HCT116 (cell line): ENCODE measurements at regions not wholly inside any gene's neighbourhood (a gene's known extent, or its start where the extent isn't known, plus 50 kb on each side); places are given as distances from the start of the nearest gene placed in this dataset.

Experiments used
- POLR2AphosphoS5 ChIP-seq: IDR thresholded peaks from 2 replicates; pipeline ENCODE4 v1.6.1; 2011; ENCODE audit warnings: mild to moderate bottlenecking, low read depth, low read length, moderate library complexity
- TF ChIP-seq, protein P1 (sequence below), 3 experiments: fragments of 200-600 bp in 1 of 3; sonication (generic) in 1 of 3; IDR thresholded peaks in 2 of 3; conservative IDR thresholded peaks in 1 of 3; 2 replicates each; pipeline ENCODE4 v1.5.1; 2012 to 2017; ENCODE audit warnings: low read depth in 2 of 3, low read length in 2 of 3, antibody characterized with exemption in 1 of 3, borderline replicate concordance in 1 of 3, control low read depth in 1 of 3, mild to moderate bottlenecking in 1 of 3, mixed read lengths in 1 of 3, mixed run types in 1 of 3, moderate library complexity in 1 of 3; ENCODE audit not compliant: insufficient read depth in 1 of 3

DNA sequence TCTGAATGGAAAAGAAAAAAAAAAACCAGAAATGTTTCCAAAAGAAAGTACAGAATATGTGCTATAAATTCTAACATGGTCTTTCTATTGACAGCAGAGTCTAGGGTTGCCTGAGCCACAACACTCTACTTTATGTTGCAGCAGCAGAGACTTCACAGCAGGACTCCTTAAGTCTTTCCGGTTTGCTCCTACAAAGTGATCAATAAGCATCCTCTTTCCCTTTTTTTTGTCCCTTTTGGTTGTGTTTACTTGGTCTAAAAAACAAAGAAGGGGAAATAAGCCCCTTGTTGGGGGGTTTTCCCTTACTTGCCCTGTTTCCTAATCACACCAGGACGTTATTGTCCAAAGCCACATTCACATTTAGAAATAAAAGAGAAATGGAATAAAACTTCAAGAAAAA lies 163.1 kb upstream of the MPPED2 start:
- TF ChIP-seq POLR2AphosphoS5 = no peak
- TF ChIP-seq, protein P1, sequence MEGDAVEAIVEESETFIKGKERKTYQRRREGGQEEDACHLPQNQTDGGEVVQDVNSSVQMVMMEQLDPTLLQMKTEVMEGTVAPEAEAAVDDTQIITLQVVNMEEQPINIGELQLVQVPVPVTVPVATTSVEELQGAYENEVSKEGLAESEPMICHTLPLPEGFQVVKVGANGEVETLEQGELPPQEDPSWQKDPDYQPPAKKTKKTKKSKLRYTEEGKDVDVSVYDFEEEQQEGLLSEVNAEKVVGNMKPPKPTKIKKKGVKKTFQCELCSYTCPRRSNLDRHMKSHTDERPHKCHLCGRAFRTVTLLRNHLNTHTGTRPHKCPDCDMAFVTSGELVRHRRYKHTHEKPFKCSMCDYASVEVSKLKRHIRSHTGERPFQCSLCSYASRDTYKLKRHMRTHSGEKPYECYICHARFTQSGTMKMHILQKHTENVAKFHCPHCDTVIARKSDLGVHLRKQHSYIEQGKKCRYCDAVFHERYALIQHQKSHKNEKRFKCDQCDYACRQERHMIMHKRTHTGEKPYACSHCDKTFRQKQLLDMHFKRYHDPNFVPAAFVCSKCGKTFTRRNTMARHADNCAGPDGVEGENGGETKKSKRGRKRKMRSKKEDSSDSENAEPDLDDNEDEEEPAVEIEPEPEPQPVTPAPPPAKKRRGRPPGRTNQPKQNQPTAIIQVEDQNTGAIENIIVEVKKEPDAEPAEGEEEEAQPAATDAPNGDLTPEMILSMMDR (IDR thresholded peaks at IDR 0.05 in 2 of 3, conservative IDR thresholded peaks at IDR 0.05 in 1 of 3; ENCODE audit: borderline replicate concordance in 1 of 3, insufficient read depth in 1 of 3, low read depth in 2 of 3, low read length in 2 of 3) = no peak
